AG04450 (cell line): ENCODE measurements at regions not wholly inside any gene's neighbourhood (a gene's known extent, or its start where the extent isn't known, plus 50 kb on each side); places are given as distances from the start of the nearest gene placed in this dataset.

ENCODE experiments used
- CTCF ChIA-PET: fragments of 300-600, 350-600 bp; formaldehyde crosslinking; extraction: SDS; loops from one replicate; lab custom pipeline; 2022; ENCODE audit warnings: antibody characterized with exemption, inconsistent platforms; lab: Charles Lee
- POLR2A ChIA-PET: fragments of 350-600 bp; formaldehyde crosslinking; extraction: SDS; loops from one replicate; lab custom pipeline; 2021; ENCODE audit warnings: antibody characterized with exemption, inconsistent platforms; lab: Yijun Ruan, JAX
- DNase-seq: peaks from one replicate; pipeline ENCODE4 v3.0.0-alpha.2; 2011; ENCODE audit warnings: low read depth, low spot score
- H3K27ac ChIP-seq: one replicate; pipeline ENCODE4 v1.5.1; 2012; ENCODE audit warnings: low read depth, low read length, control low read depth
- H3K27me3 ChIP-seq: one replicate; pipeline ENCODE4 v1.6.0; 2012; ENCODE audit warnings: low read length; ENCODE audit not compliant: control insufficient read depth, insufficient read depth
- H3K4me3 ChIP-seq: 2 replicates; pipeline ENCODE4 v1.5.1; 2011; ENCODE audit warnings: mild to moderate bottlenecking, low read depth, low read length, control low read depth
- H3K9me3 ChIP-seq: 2 replicates; pipeline ENCODE4 v1.5.1; 2012; ENCODE audit warnings: low read length; ENCODE audit not compliant: control insufficient read depth, insufficient read depth
- TF ChIP-seq, protein P1 (sequence below): IDR thresholded peaks from 2 replicates; pipeline ENCODE4 v1.5.1; 2011; ENCODE audit warnings: low read depth, low read length, control low read depth, inconsistent platforms

DNA sequence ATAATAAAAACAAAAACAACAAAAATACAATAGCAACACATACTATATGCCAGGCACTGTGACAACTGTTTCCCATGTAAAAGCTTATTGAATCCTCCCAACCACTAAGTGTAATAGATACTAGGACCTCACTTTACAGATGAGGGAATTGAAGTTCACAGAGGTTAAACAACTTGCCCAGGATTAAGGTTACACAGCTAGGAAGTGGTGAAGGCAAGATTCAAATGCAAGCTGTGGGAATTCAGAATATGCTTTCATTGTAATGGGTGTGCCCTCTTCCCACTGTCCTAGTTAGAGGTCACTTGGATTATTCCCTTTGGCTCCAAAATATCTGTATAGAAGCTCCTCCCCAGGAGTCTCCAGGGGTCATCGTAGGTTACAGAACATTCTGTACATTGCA is 231.1 kb downstream of the MREG start:
- ChIA-PET POLR2A (interaction anchor here (0.6 kb wide), 1 partner anchor 31 kb away, joined by 3 read pairs; no protein-coding TSS in a partner anchor), CTCF (interaction anchor here (1.2 kb wide), 1 partner anchor 48 kb away, joined by 3 read pairs; no protein-coding TSS in a partner anchor)
- DNase-seq: no peak
- TF ChIP-seq, protein P1, sequence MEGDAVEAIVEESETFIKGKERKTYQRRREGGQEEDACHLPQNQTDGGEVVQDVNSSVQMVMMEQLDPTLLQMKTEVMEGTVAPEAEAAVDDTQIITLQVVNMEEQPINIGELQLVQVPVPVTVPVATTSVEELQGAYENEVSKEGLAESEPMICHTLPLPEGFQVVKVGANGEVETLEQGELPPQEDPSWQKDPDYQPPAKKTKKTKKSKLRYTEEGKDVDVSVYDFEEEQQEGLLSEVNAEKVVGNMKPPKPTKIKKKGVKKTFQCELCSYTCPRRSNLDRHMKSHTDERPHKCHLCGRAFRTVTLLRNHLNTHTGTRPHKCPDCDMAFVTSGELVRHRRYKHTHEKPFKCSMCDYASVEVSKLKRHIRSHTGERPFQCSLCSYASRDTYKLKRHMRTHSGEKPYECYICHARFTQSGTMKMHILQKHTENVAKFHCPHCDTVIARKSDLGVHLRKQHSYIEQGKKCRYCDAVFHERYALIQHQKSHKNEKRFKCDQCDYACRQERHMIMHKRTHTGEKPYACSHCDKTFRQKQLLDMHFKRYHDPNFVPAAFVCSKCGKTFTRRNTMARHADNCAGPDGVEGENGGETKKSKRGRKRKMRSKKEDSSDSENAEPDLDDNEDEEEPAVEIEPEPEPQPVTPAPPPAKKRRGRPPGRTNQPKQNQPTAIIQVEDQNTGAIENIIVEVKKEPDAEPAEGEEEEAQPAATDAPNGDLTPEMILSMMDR: no peak
- Histone ChIP-seq H3K27ac (no peak overlapping the region), H3K9me3 (no peaks in the 10 kb centered on the region; the same call in 1 of the 2 replicates), H3K4me3 (no peak overlapping the region), H3K27me3 (no peaks in the 10 kb centered on the region)

DNA sequence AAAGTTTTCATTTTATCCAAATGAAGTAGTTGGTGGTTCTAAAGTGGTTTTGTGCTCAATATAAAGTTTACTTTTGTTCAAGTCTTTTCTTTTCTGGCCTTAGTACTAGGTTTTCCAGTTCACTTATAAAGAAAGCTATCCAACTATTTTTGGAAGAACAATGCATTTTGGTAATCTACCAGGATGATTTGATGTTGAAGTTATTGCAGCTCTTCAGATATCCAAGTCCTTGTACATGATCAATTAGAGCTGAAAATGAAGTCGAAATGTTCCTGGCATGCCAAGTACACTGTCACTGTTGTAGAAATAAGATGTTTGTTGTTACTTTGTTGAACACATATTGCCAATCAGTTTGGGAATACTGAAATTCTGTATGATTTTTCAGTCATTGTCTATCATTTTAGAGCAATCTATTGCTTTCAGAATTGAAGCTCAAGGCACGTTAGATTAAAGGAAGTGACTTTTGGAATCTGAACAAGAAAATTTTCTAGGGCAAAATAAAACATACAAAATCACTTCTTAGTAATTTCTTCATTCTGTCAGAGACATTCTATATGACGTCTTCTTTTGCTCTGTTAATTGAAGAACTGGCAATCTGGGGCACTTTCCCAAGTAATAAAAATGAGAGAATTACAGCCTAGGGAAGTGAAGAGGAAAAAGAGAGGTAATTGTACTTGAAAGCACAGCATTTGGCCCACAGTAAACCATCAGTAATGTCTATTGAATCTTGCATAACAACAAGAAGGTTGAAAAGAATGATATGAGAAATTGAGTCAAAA is 232.3 kb downstream of the MREG start:
- H3K27ac ChIP-seq: no peak overlapping the region
- POLR2A ChIA-PET: no interaction called here
- TF ChIP-seq, protein P1: no peak
- H3K9me3 ChIP-seq: no peaks in the 10 kb centered on the region; the same call in 1 of the 2 replicates
- CTCF ChIA-PET: interaction anchor here (1.2 kb wide), 1 partner anchor 49 kb away, joined by 3 read pairs; no protein-coding TSS in a partner anchor
- DNase-seq: no peak
- no peaks in the 10 kb centered on the region for H3K27me3 ChIP-seq
- no peak overlapping the region for H3K4me3 ChIP-seq

DNA sequence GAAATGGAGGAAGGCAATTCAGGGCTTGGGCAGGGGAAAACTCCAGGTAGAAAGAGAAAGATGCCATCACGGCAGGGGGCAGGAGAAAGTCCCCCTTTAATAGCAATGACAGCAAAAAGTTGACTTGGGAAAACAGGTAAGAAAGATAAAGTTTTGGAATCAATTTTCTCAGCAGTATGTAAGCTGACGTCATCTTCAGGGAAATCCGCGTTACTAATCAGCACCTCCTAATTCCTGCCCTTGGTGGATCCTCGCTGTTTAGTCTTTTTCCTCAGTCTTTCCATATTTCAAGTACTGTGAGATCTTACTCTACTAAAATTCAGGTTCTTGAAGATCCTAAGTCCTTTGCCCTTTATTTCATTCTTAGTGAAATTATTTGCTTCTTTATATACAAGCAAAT is 233.0 kb downstream of the MREG start:
- no peak overlapping the region for H3K27ac ChIP-seq
- H3K9me3 ChIP-seq: no peaks in the 10 kb centered on the region; the same call in 1 of the 2 replicates
- H3K4me3 ChIP-seq: no peak overlapping the region
- no peak for DNase-seq
- TF ChIP-seq, protein P1: no peak
- POLR2A ChIA-PET: no interaction called here
- CTCF ChIA-PET: no interaction called here
- no peaks in the 10 kb centered on the region for H3K27me3 ChIP-seq

DNA sequence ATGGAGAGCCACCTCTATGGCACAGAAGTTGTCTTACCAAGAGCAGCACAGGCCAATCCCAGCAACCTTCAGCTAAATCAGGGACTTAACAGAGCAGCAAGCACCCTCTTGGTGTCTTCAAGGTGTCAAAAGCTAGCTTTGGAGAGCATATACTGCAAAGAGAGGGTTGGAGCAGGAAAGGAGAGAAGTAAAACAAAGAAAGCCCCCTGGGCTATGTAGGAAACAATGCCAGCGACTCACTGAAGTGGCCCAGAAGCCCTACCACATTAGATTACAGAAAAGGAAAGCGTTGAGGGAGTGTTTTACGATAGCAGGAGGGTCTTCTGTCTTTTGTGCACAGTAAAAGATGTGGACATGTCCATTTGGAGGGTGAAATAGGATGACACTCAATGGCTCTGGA is 233.4 kb downstream of the MREG start:
- ChIA-PET POLR2A (no interaction called here), CTCF (no interaction called here)
- Histone ChIP-seq H3K27me3 (no peaks in the 10 kb centered on the region), H3K27ac (no peak overlapping the region), H3K4me3 (no peak overlapping the region), H3K9me3 (no peaks in the 10 kb centered on the region; the same call in 1 of the 2 replicates)
- TF ChIP-seq, protein P1: no peak
- DNase-seq: no peak

DNA sequence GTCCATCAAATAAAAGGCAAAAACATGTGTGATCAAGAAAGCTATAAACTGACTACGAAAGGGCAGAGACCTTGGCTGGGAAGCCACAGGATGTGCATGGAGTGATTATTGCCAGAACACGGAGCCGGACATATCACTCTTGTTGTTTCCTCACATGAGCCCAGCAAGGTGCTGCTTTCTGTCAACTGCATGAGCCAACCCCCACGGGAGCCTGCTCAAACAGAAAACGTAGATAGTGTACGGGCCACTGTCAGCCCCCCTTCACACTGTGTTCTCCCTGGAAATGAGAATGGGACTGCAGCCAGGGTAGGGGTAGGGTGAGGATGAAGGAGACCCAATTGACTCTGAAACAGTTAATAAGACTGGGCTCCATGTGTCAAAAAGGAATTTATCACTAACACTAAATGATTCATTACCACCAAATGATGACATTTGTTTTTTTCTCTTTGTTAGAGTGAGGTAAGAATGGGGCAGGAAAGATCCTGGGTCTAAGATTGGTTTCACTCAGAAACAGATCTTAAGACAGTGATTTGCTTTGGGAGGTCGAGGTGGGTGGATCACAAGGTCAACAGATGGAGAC is 235.8 kb downstream of the MREG start:
- Histone ChIP-seq H3K9me3 (no peaks in the 10 kb centered on the region; the same call in 1 of the 2 replicates), H3K27ac (no peak overlapping the region), H3K4me3 (no peak overlapping the region), H3K27me3 (no peaks in the 10 kb centered on the region)
- CTCF ChIA-PET: no interaction called here
- TF ChIP-seq, protein P1: no peak
- no peak for DNase-seq
- POLR2A ChIA-PET: interaction anchor here (0.6 kb wide), 1 partner anchor 48 kb away, joined by 3 read pairs; no protein-coding TSS in a partner anchor
